GM20431 (cell line): ENCODE measurements at regions not wholly inside any gene's neighbourhood (a gene's known extent, or its start where the extent isn't known, plus 50 kb on each side); places are given as distances from the start of the nearest gene placed in this dataset.

ENCODE experiments used
- in situ Hi-C: fragments of 300-500 bp; cut with MseI, MboI; formaldehyde crosslinking; loops from one replicate; pipeline ENCODE4 v1.15.0; 2020; ENCODE audit warnings: low sequenced_read_pairs; ENCODE audit not compliant: unreplicated experiment

DNA sequence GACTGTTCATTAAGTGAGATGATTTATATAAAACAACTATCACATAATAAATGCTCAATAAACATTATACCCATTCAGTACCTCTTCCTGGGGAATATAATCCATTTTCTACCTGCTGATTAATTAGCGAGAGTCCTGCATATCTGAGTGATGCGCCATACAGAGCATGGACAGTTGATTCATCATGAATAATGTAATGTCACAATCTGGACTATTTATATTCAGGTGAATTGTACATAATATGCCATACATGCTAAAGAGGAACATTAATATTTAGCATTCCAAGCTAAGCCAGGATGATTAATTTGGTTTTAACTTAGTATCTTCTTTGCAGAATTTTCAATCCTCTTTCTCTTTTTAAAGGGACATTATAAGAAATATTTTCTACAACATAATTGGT, 362.0 kb upstream of the XYLT1 start:
- in situ Hi-C loops, result no loop called here

DNA sequence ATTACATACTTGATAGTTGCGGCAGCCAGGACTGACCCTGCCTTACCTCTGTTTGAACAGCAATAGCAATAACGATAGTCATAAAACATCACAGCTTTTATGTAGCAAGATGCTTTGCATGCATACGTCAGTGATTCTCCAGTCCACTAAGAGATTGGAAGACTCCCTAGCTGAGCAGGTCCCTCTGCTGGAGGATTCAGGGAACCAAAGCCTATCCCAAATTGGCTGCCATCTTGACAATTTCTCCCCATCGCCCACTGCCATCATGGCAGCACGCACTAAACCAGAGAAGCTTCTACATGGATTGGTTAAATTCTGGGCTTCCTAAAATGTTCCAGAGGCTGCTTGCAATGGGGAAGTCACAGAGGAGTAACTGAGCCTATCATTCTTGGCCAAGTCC, 360.6 kb upstream of the XYLT1 start:
- in situ Hi-C loops, result no loop called here

DNA sequence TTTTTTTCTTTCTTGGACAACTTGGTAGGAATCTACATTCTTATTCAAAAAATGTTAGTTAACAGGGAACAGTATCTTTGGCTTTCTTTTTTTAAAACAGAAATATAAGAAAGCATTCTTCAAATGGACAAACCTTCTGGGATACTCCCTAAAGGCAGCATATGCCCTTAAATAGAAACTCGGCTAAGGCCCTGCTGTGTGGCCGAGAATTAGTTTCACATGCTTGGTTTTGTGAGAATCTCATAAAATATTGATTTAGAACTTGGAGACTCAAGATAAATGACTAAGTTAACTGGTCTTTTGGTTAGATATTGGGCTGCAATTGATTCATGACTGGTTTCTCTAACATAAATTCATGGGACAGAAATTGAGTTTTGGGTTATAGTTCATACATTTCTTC, 359.9 kb upstream of the XYLT1 start:
- in situ Hi-C loops, result no loop called here

DNA sequence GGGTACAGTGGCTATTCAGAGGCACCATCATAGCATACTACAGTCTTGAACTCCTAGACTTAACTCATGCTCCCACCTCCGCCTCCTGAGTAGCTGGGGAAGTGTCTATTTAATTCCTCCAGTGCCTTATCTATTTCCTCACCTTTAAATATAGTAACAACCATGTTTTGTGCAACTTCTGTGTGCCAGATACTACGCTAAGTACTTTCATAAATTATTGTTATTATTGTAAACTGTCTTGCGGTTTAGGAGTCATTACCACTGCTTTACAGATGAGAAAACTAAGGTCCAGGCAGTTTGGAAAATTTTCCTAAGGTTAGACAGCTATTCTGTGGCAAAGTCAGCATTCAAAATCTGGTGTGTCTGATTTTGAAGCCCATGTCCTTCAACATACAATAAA, 359.1 kb upstream of the XYLT1 start:
- in situ Hi-C loops, result no loop called here

DNA sequence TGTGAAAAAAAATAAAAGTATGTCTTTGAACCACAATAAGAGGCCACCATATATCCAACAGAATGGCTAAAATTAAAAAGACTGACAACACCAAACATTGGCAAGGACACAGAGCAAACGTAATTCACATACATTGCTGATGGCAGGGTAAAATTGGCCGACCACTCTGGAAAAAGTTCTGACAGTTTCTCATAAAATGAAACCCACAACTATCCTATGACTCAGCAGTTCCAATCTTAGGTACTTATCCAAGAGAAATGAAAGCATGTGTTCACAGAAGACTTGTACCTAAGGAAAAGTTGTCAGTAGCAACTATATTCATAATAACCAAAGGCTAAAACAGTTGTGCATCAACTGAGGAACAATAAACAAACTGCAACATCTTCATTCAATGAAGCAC, 357.3 kb upstream of the XYLT1 start:
- in situ Hi-C loops, result no loop called here

DNA sequence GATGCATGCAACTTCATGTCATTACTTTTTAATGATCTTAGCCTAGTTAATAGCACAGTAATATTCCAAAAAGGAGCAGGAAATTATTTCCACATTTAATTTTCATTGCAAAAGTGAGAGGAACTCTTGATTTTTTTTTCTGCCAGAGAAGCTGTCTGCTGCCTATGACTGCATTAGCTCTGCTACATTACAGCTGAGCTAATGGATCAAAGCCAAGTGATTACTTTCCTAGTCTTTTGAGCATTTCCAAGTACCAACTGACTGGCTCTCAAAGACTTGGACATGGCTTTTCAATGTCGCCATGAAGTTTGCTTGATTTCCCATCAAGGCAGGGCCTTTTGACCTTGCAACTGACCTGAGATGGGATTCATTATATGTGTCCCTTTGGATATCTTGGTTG, 356.6 kb upstream of the XYLT1 start:
- in situ Hi-C loops, result no loop called here

DNA sequence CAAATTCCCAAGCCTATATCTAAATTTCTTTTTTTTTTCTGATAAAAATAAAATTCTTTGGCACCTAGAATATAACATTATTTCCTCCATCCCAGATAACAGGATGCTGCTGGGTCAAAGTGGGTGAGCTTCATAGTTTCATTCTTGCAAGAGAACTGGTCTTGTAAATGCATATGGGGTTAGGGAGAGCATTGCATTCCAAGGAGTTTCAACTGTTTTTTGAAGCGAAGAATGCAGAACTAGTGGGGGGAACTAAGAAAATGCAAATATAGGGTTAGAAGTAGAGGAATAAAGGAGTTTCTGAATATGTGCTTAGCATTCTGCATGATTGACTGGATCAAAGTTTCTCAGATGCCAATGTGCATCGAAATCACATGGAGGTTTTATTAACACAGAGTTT, 347.2 kb upstream of the XYLT1 start:
- in situ Hi-C loops, result no loop called here

DNA sequence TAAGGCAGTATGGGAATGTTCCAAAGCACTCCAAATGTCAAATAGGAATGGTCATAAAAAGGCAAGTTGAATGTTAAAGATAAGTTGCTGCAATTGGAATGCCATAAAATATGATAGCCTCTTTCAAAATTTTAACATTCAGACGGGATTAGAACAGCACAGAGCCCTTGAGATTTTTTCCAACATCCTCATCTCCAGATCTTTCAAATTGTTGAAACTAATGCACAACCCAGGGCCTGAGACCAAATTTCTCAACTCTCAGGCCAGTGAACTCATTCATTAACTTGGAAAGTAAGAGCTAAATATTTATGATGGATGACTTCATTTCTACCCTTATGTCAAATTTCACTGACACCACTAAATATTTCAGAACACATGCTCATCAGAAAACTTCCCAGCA, 346.5 kb upstream of the XYLT1 start:
- in situ Hi-C loops, result no loop called here

DNA sequence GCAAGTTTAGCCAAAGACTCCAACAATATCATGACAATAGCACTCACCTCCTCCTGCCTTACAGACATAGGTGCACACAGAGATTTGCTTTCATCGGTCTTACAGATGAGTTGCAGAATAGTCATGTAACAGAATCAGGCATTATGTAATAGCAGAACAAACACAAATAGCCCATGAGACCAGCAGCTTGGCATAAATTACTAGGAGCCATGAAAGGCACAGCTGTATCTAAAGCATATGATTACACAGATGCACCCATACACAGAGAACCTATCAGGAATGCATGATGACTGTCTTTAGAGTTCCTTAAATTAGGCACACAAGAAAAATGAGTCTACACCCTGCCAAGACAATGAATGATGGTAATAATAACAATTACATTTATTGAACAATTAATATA, 342.0 kb upstream of the XYLT1 start:
- in situ Hi-C loops, result no loop called here

DNA sequence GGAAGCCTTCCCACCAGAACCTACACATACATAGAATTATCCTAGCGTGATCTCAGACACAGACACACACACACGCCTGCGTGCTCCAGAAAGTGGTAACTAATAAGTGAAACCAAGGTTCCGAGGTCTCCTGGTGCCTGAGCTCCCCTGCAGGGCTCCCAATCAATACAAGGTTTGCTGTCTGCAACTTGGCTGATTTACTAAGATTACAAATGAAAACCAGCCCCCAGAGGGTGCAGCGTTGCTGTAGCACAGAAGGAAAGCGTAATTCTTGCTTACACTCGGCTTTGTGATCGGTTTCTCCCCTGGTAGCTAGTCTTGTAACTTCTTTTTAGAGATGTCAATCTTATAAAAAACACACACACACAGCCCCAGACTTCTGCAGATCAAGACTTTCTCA, 334.1 kb upstream of the XYLT1 start:
- in situ Hi-C loops, result no loop called here

DNA sequence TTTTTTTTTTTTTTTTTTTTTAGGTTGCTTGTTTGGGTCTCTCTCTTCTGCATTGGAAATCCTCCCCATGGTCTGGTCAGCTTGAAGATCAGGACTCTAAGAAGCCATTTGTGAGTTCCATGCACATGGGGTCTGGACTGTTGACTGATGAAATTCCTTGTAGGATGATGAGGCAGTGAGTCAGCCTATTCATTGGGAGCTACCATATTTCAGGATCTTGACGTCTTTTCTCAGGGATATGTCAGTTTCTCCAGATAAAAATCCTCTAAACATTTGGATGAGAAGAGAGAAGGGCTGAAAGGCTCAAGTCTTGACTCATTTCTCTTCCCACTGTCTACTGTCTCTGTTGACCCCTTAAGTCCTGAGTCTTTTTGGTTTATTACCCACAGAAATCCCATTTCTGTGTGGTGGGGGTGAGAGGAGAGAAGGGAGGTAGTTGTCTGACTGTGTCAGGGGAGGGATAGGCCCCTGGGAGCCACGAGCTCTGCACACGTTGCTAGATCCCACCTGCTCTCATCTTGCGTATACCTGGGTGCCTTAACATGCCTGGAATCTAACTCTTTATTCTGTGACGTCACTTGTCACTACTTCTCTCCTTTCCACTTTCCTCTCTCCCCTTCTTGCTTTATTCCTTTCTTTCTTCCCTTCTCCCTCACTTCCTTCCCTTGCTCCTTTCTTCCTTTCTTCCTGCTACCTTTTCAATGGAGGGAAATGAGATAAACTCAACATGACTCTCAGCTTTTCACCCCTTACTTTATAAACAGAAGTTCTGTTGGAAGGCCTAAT, 333.1 kb upstream of the XYLT1 start:
- in situ Hi-C loops, result no loop called here

DNA sequence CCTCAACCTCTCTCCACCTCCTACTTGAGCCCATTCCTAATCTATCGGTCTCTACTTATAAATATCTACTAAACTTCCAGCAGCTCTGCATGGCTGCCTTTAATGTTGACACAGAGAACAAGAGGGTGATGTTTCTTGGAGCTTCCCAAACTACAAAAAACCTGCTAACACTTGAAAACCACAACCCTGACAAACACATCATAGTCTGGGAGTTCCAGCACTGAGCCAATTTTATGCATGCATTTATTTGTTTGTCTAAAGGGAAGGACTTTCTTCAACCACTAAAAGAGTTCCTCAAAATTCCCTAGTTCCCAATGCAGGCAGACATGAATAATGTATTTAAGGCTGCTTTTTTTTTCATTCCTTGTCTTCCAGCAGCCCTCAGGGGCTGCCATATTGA, 331.8 kb upstream of the XYLT1 start:
- in situ Hi-C loops, result no loop called here

DNA sequence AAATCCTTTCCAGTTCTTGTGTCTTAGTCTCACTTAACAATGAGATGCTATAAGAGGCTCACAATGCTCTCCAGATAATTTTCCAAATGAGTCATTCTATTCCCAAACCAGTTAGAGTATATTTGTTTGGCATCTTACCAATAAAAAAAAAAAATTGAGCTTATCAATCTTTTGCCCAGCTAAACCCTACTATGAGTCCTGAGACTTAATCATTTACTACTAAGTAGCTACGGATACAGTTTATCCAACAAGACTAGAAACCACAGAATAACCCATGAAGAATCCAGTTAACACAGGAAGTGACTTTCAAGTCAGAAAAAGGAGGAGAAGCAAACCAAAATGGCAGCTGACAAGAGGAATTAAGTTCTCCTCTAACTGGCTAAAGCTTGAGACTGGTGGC, 330.3 kb upstream of the XYLT1 start:
- in situ Hi-C loops, result no loop called here

DNA sequence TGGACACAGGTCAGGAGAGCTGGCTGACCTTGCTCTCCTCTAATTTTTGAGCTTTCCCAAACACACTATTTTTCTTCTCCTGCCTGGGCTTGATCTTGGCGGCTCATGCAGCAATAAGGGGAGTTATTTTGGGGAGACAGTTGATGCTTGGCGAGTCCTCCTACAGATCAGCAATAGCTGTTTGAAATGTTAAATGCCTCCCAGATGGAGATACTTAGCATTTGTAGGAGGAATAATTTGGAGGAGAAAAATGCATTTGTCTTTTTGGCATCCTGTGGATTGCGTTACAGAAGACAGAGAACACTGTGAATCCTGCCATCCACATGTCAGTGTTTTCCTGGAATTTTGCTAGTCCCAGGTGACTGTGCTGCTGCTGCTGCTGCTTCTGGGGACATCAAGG, 328.0 kb upstream of the XYLT1 start:
- in situ Hi-C loops, result no loop called here

DNA sequence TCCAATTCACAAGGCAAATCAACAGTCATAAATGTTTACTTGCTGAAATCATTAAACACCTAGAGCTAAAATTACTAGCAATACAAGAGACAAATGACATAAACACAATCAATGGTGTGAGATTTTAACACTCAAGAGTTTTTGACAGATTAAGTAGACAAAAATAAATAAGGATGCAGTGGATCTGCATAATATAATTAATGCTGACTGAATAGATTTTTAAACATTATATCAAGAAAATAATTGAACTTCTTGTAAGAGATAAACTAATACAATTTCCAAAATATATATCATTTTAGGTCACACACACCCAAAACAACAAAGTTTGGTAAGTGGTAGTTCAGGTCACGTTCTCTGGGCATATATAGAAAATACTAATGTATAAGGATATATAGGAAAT, 322.6 kb upstream of the XYLT1 start:
- in situ Hi-C loops, result no loop called here

DNA sequence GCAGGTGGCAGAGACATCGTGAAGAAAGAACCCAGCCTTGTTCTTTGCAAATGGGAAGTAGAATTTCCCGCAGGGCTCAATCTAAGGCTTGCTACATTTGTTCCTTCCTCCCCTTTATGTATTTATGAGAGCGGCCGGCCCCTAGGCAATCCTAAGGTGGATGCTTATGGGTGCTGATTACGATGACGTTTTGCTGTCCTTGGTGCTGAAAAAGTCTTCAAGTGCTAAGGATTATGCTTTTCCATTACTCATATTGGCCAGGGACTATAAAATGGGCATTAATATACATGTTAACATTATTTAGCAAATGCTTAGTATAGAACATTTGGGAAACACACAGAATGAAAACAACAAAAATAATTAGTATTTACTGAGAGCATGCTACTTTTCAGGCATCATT, 313.3 kb upstream of the XYLT1 start:
- in situ Hi-C loops, result no loop called here

DNA sequence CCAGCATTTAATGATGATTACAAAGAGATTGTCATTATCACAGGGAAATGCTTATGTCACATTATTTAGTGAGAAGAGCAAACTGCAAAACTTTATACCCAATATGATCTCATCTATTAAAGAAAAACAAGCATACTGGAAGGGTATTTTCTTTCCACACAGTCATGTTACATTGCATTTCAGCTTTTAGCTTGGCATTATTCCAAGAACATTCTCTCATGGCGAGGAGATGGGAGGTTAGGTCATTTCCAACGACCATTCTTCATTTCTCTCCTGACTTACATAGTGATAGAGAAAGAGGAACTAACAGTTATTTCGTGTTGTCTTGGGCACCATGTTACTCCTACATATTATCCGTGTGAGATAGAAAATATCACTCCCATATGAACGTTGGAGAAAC, 309.4 kb upstream of the XYLT1 start:
- in situ Hi-C loops, result no loop called here

DNA sequence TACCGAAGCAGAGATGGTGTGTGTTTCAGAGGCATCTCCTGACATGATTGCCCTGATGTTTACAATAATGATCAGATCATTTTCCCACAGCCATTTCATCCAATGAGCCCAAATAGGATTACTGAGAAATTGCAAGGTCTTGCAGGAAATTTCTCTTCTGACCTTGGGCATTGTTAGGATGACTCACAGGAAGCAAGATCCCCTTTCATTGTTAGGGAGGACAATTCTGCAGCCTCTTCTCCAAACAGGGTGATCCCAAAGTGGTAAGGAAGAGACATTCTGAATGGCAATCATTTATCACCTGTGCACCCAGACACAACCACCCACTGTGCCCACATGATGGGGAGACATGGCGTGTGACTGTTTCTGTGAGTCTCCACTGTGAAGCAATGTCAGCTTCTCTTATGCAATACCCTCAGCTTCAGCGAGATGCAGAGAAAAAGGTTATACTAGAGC, 306.7 kb upstream of the XYLT1 start:
- in situ Hi-C loops, result no loop called here

DNA sequence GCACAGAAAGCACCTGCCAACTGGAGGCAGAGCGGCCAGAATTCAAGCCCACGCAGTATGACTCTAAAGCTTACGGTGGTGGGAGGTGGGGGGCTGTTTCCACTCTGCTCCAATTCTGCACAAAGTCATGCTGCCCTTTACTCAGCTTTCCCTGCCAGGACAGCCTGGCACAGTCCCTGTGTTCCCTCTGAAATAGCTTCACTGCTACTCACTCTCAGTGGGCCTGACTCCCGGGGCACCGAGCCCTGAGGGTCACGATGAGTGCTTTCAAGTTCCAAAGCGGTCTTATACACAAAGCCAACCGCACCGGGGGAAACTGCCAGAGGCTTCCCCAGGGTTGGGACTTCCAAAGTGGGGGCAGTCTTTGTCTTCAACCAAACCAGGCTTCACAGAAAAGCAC, 306.1 kb upstream of the XYLT1 start:
- in situ Hi-C loops, result no loop called here

DNA sequence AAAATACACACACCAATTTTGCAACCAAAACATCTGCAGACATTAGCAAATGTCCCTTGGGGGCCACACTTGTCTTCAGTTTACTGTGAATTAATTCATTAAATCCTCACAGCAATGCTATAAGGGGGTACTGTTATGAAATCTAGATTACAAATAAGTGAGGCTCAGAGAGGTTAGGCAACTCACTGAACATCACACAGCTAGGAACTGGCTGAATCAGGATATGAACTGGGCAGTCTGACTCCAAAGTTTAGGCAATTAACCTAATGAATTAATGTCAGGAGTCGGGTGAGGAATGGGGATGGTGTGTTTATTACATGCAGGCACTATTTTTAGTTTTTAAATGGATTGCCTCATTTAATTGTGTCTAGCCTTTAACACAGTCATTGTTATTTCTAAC, 305.7 kb upstream of the XYLT1 start:
- in situ Hi-C loops, result no loop called here

DNA sequence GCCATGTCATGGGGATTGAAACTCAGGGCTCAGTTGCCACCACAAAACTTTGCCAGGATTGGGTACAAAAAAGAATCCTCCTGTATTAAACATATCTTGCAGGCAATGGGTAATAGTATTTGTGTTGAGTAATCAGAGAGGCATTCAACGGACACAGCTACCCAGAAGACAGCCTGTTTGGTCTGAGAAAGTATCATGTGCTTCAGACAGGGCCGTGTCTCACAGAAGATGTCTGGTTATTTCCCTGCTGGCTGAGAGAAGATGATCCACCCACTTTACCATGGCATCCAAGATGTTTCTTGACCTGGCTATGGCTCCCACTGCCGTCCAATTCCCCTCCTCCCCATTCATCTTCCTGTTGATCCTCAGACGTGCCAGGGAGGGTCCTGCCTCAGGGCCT, 304.3 kb upstream of the XYLT1 start:
- in situ Hi-C loops, result no loop called here

DNA sequence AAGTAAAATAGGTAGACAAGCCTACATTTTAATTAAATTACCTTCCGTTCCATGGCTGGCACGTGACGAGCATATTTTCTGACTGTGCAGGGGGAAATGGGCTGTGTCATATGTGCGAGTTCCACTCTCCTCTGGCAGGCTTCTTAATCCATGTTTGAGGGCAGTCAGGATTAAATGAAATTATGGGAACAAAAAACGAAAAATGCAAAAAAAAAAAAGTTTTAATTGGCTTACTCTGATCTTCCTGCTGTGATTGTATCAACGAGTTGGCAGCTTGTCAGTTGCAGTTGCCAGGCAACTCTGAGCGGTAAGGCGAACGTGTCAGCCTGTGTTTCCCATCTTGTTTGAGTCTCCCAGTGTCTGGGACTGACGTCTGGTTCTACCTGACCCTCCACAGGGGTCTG, 302.9 kb upstream of the XYLT1 start:
- in situ Hi-C loops, result no loop called here
